ENCODE measurements at regions not wholly inside any gene's neighbourhood (a gene's known extent, or its start where the extent isn't known, plus 50 kb on each side); places are given as distances from the start of the nearest gene placed in this dataset.

DNA sequence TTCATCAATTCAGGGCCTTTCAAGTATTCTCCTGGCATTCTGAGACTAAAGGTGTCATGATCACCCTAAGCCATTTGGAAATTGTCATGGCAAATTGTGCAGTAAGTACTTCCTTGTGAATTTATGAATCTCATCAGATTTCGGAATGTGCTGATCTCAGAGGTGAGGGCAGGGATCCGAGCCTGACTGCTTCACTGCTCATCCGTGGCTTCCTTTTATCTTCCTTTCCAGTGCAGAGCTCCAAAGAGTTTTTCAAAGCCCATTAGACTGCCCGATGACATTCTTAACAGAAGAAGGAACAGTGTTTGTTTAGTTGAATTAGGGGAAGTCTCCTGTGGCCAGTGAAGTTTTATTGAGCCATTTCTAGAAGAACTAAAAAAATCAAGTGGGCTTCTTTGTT lies 182.8 kb upstream of the GDNF start:
- no peaks in the 10 kb centered on the region for H3K4me1 ChIP-seq (replicated peaks)
- H3K27ac ChIP-seq: no peak overlapping the region
- H3K4me3 ChIP-seq: no peak overlapping the region
- H3K27me3 ChIP-seq (replicated peaks): no peaks in the 10 kb centered on the region
- DNase-seq (ENCODE audit: low read depth in 1 of 2, low spot score in 2 of 2): no peak
- no peaks in the 10 kb centered on the region for H3K9me3 ChIP-seq (replicated peaks)
- no peaks in the 10 kb centered on the region for H3K36me3 ChIP-seq

- H3K27me3 ChIP-seq (replicated peaks): peaks cover 2% of the 10 kb centered on the region; the same call in 1 of the 2 replicates
- H3K4me3 ChIP-seq: no peak overlapping the region
- DNase-seq (ENCODE audit: low read depth in 1 of 2, low spot score in 2 of 2): no peak
- H3K9me3 ChIP-seq (replicated peaks): no peaks in the 10 kb centered on the region
- H3K27ac ChIP-seq: no peak overlapping the region
- H3K4me1 ChIP-seq (replicated peaks): no peaks in the 10 kb centered on the region
- H3K36me3 ChIP-seq: no peaks in the 10 kb centered on the region
Measured at GRCh38 chr5:38018016-38018415, 178.2 kb upstream of the GDNF start.

- H3K27ac ChIP-seq: no peak overlapping the region
Measured at GRCh38 chr5:38013107-38013506, 173.3 kb upstream of the GDNF start.

GRCh38 chr5:38011668-38012188 lies 171.9 kb upstream of the GDNF start:
- peaks cover 2% of the 10 kb centered on the region; the same call in 1 of the 2 replicates for H3K27me3 ChIP-seq (replicated peaks)
- H3K4me3 ChIP-seq: no peak overlapping the region
- no peaks in the 10 kb centered on the region for H3K4me1 ChIP-seq (replicated peaks)
- DNase-seq (ENCODE audit: low read depth in 1 of 2, low spot score in 2 of 2): no peak
- H3K27ac ChIP-seq: no peak overlapping the region
- H3K9me3 ChIP-seq (replicated peaks): no peaks in the 10 kb centered on the region
- H3K36me3 ChIP-seq: no peaks in the 10 kb centered on the region

More at GRCh38 chr5:38013107-38013506, 173.3 kb upstream of the GDNF start:
- Histone ChIP-seq H3K9me3 (replicated peaks) (no peaks in the 10 kb centered on the region), H3K4me3 (no peak overlapping the region), H3K27me3 (replicated peaks) (peaks cover 2% of the 10 kb centered on the region; the same call in 1 of the 2 replicates), H3K4me1 (replicated peaks) (no peaks in the 10 kb centered on the region), H3K36me3 (no peaks in the 10 kb centered on the region)
- DNase-seq (ENCODE audit: low read depth in 1 of 2, low spot score in 2 of 2): no peak

DNA sequence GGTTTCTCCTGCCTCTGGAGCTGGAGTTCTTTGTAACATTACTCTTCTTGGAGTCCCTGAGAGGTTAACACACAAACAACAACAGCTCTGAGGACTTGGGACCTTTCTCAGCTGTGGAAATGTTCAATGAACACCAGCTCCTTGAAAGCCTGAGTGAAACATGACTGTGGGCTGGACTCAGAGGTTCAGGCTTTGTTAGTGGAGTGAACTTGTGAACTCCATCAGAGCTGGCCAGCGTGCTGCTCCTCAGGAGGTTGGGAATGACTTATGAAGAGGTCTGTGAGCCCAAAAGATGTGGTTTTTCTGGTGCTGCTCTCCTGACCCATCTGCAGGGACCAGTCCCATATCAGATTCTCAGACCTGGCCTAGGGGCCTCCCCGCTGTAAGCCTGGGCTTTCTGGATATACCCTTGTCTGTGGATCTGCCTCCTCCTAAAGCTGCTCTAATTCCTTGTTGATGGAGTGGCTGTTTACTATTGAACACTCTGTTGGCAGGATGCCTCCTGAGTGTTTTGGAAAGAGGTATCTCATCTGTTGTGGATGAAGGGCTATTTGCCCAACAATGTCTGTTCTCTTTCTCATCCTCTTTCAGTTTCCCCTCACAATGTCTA lies 170.0 kb upstream of the GDNF start:
- no peaks in the 10 kb centered on the region for H3K9me3 ChIP-seq (replicated peaks)

GRCh38 chr5:38008198-38008597 lies 168.4 kb upstream of the GDNF start:
- H3K36me3 ChIP-seq: no peaks in the 10 kb centered on the region
- H3K27ac ChIP-seq: no peak overlapping the region
- DNase-seq (ENCODE audit: low read depth in 1 of 2, low spot score in 2 of 2): no peak
- H3K9me3 ChIP-seq (replicated peaks): no peaks in the 10 kb centered on the region
- H3K4me1 ChIP-seq (replicated peaks): no peaks in the 10 kb centered on the region
- no peak overlapping the region for H3K4me3 ChIP-seq
- 0 out of 2 replicates have a peak, but pooled peaks cover 2% of the 10 kb centered on the region for H3K27me3 ChIP-seq (replicated peaks)

More for the DNA sequence above, 170.0 kb upstream of the GDNF start:
- H3K27ac ChIP-seq: no peak overlapping the region
- H3K27me3 ChIP-seq (replicated peaks): 0 out of 2 replicates have a peak, but pooled peaks cover 2% of the 10 kb centered on the region
- DNase-seq (ENCODE audit: low read depth in 1 of 2, low spot score in 2 of 2): no peak
- H3K4me1 ChIP-seq (replicated peaks): no peaks in the 10 kb centered on the region
- H3K36me3 ChIP-seq: no peaks in the 10 kb centered on the region
- no peak overlapping the region for H3K4me3 ChIP-seq

GRCh38 chr5:37999593-37999992 lies 159.8 kb upstream of the GDNF start:
- no peaks in the 10 kb centered on the region for H3K27me3 ChIP-seq (replicated peaks)
- no peak for DNase-seq (ENCODE audit: low read depth in 1 of 2, low spot score in 2 of 2)

GRCh38 chr5:37996918-37997317 lies 157.1 kb upstream of the GDNF start:
- Histone ChIP-seq H3K27me3 (replicated peaks) (no peaks in the 10 kb centered on the region), H3K27ac (no peak overlapping the region), H3K4me3 (no peak overlapping the region), H3K36me3 (no peaks in the 10 kb centered on the region), H3K9me3 (replicated peaks) (no peaks in the 10 kb centered on the region), H3K4me1 (replicated peaks) (no peaks in the 10 kb centered on the region)
- no peak for DNase-seq (ENCODE audit: low read depth in 1 of 2, low spot score in 2 of 2)

More at GRCh38 chr5:37999593-37999992, 159.8 kb upstream of the GDNF start:
- Histone ChIP-seq H3K27ac (no peak overlapping the region), H3K4me3 (no peak overlapping the region), H3K36me3 (no peaks in the 10 kb centered on the region), H3K4me1 (replicated peaks) (no peaks in the 10 kb centered on the region), H3K9me3 (replicated peaks) (no peaks in the 10 kb centered on the region)

DNA sequence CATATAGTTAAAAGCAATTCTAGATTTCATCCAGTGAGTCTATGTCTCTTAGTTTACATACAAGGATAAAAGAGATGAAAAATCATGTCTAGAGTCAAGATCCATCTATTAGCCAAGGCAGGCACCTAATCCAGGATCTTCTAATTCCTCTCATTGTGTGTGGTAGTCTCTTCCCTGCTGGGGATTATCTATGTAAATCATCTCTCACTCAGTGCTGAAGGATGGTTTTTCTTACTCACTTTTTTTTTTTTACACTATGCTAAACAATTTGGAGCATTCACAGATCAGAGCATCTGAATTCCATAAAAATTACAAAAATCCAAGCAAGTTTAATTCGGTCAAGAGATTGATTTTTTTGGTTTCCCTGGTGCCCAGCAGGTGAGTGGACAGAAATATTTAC lies 154.9 kb upstream of the GDNF start:
- H3K27me3 ChIP-seq (replicated peaks): no peaks in the 10 kb centered on the region
- H3K4me3 ChIP-seq: no peak overlapping the region
- H3K36me3 ChIP-seq: no peaks in the 10 kb centered on the region
- H3K4me1 ChIP-seq (replicated peaks): peaks cover 16% of the 10 kb centered on the region
- H3K9me3 ChIP-seq (replicated peaks): no peaks in the 10 kb centered on the region
- no peak overlapping the region for H3K27ac ChIP-seq
- DNase-seq (ENCODE audit: low read depth in 1 of 2, low spot score in 2 of 2): no peak

GRCh38 chr5:37991301-37992299 lies 151.8 kb upstream of the GDNF start:
- Histone ChIP-seq H3K4me3 (no peak overlapping the region), H3K9me3 (replicated peaks) (no peaks in the 10 kb centered on the region), H3K4me1 (replicated peaks) (peaks cover 22% of the 10 kb centered on the region), H3K36me3 (no peaks in the 10 kb centered on the region), H3K27me3 (replicated peaks) (no peaks in the 10 kb centered on the region), H3K27ac (no peak overlapping the region)
- DNase-seq (ENCODE audit: low read depth in 1 of 2, low spot score in 2 of 2): no peak

GRCh38 chr5:37989884-37990283 lies 150.0 kb upstream of the GDNF start:
- no peaks in the 10 kb centered on the region for H3K27me3 ChIP-seq (replicated peaks)
- no peak for DNase-seq (ENCODE audit: low read depth in 1 of 2, low spot score in 2 of 2)
- peaks cover 22% of the 10 kb centered on the region for H3K4me1 ChIP-seq (replicated peaks)
- H3K4me3 ChIP-seq: no peak overlapping the region
- H3K36me3 ChIP-seq: no peaks in the 10 kb centered on the region
- no peaks in the 10 kb centered on the region for H3K9me3 ChIP-seq (replicated peaks)
- no peak overlapping the region for H3K27ac ChIP-seq

DNA sequence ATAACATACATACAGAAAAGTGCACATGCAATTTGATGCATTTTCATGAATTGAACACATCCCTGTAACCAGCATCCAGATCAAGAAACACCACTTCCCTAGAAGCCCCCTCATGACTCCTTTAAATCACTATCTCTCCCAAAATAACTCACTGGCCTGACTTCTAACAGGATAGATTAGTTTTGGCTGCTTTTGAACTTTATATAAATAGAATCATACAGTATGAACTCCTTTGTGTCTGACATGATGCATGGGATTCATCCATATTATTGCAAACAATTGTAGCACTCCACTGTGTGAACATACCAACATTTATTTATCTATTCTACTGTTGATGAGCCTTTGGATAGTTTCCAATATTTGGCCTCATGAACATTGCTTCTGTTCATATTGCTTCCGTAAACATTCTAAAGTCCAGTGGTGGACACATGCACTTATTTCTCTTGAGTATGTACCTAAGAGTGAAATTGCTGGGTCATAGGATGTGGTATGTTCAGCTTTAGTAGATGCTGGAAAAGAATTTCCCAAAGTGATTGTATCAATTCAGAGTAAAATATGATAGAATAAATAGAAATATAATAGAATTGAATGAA lies 148.7 kb upstream of the GDNF start:
- no peaks in the 10 kb centered on the region for H3K27me3 ChIP-seq (replicated peaks)
- no peaks in the 10 kb centered on the region for H3K9me3 ChIP-seq (replicated peaks)
- no peak for DNase-seq (ENCODE audit: low read depth in 1 of 2, low spot score in 2 of 2)
- no peak overlapping the region for H3K27ac ChIP-seq
- no peaks in the 10 kb centered on the region for H3K36me3 ChIP-seq
- no peak overlapping the region for H3K4me3 ChIP-seq
- H3K4me1 ChIP-seq (replicated peaks): peaks cover 22% of the 10 kb centered on the region

- DNase-seq (ENCODE audit: low read depth in 1 of 2, low spot score in 2 of 2): no peak
- Histone ChIP-seq H3K9me3 (replicated peaks) (peaks cover 4% of the 10 kb centered on the region; the same call in 1 of the 2 replicates), H3K4me3 (no peak overlapping the region), H3K27ac (no peak overlapping the region), H3K27me3 (replicated peaks) (no peaks in the 10 kb centered on the region), H3K36me3 (no peaks in the 10 kb centered on the region), H3K4me1 (replicated peaks) (peaks cover 6% of the 10 kb centered on the region)
Measured at GRCh38 chr5:37984300-37984699, 144.5 kb upstream of the GDNF start.
